GM18511 (cell line): ENCODE measurements at regions not wholly inside any gene's neighbourhood (a gene's known extent, or its start where the extent isn't known, plus 50 kb on each side); places are given as distances from the start of the nearest gene placed in this dataset.
A peak's percentile ranks its signal among the peaks of the same experiment; 100 is the strongest.

Experiments used
- ATAC-seq: cut with Tn5 transposase; IDR thresholded peaks from one replicate; pipeline ENCODE4 v1.9.1; 2021; ENCODE audit warnings: mild to moderate bottlenecking, moderate library complexity; ENCODE audit not compliant: unreplicated experiment

GRCh38 chr2:146229508-146230155 is 1615.2 kb upstream of the ACVR2A start:
- no peak for ATAC-seq

GRCh38 chr2:146228466-146229058 is 1616.3 kb upstream of the ACVR2A start:
- peak; percentile 82 for ATAC-seq

GRCh38 chr2:146228020-146228393 is 1616.8 kb upstream of the ACVR2A start:
- peak; percentile 10 for ATAC-seq

- ATAC-seq = peak; percentile 35
Observed at GRCh38 chr2:146227152-146228019, 1617.4 kb upstream of the ACVR2A start.

- no peak for ATAC-seq
Observed at GRCh38 chr2:146226077-146226476, 1618.8 kb upstream of the ACVR2A start.

GRCh38 chr2:146221826-146222225 is 1623.0 kb upstream of the ACVR2A start:
- no peak for ATAC-seq

GRCh38 chr2:146220957-146221356 is 1623.9 kb upstream of the ACVR2A start:
- no peak for ATAC-seq

GRCh38 chr2:146214394-146214929 is 1630.4 kb upstream of the ACVR2A start:
- no peak for ATAC-seq

- ATAC-seq = no peak
Observed at GRCh38 chr2:146213674-146214073, 1631.2 kb upstream of the ACVR2A start.

- ATAC-seq = no peak
Observed at GRCh38 chr2:146212602-146213001, 1632.2 kb upstream of the ACVR2A start.

GRCh38 chr2:146209842-146210275 is 1635.0 kb upstream of the ACVR2A start:
- peak; percentile 81 for ATAC-seq

- ATAC-seq = no peak
Observed at GRCh38 chr2:146207901-146208300, 1636.9 kb upstream of the ACVR2A start.

- ATAC-seq = no peak
Observed at GRCh38 chr2:146207417-146207816, 1637.4 kb upstream of the ACVR2A start.

- no peak for ATAC-seq
Observed at GRCh38 chr2:146203064-146203624, 1641.7 kb upstream of the ACVR2A start.

GRCh38 chr2:146193619-146194018 is 1651.2 kb upstream of the ACVR2A start:
- ATAC-seq = no peak

- no peak for ATAC-seq
Observed at GRCh38 chr2:146189541-146189940, 1655.3 kb upstream of the ACVR2A start.

- no peak for ATAC-seq
Observed at GRCh38 chr2:146173934-146174333, 1654.0 kb upstream of the ZEB2 start.

- no peak for ATAC-seq
Observed at GRCh38 chr2:146161256-146161882, 1641.5 kb upstream of the ZEB2 start.

- no peak for ATAC-seq
Observed at GRCh38 chr2:146158072-146158674, 1638.3 kb upstream of the ZEB2 start.

GRCh38 chr2:146147448-146148012 is 1627.6 kb upstream of the ZEB2 start:
- ATAC-seq = no peak
